T1000 (cell line): ENCODE measurements at regions not wholly inside any gene's neighbourhood (a gene's known extent, or its start where the extent isn't known, plus 50 kb on each side); places are given as distances from the start of the nearest gene placed in this dataset.

Source experiments
- DNase-seq: peaks from one replicate; lab custom pipeline; 2025; ENCODE audit warnings: mixed read lengths; lab: John Stamatoyannopoulos, UW

DNA sequence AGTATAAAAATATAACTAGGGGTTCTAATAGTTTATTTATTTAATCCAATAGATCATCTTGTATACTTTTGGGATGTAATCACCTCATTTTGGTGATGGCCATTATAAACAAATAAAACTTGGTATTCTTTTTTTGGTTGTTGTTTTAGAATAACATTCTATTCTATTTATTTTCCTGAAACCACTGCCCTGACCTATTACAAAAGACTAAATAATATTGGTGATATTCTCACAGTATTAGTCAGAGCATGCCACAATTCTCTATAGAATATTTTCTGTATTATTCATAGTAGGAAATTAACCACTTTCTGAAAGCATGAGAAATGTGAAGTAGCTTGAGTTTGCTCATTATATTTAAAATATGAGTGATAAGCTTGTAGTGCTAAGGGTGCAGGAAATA, 54.1 kb upstream of the LRRC7 start:
- no peak for DNase-seq
